Bronchial epithelial cell (primary cell): ENCODE measurements at regions not wholly inside any gene's neighbourhood (a gene's known extent, or its start where the extent isn't known, plus 50 kb on each side); places are given as distances from the start of the nearest gene placed in this dataset.
"Not testable (repeated sequence)": the region's sequence is repeated elsewhere in the genome, so short reads cannot be mapped to it uniquely, and the experiment has no call there.

Source experiments
- DNase-seq: peaks from one replicate; pipeline ENCODE4 v3.0.0-alpha.2; 2010; ENCODE audit warnings: low read depth
- FAIRE-seq: peaks from 2 replicates; lab custom pipeline; 2011; peaks lifted over from hg19 to GRCh38; lab: Jason Lieb, UNC
- H3K27me3 ChIP-seq: 2 replicates; pipeline ENCODE4 v1.5.1; 2011; ENCODE audit warnings: low read length; ENCODE audit not compliant: control insufficient read depth, insufficient read depth
- H3K36me3 ChIP-seq: 2 replicates; pipeline ENCODE4 v1.5.1; 2011; ENCODE audit warnings: low read length; ENCODE audit not compliant: control insufficient read depth, insufficient read depth
- H3K4me3 ChIP-seq: 2 replicates; pipeline ENCODE4 v1.5.1; 2011; ENCODE audit warnings: mild to moderate bottlenecking, low read depth, low read length, control low read depth
- CTCF ChIP-seq: IDR thresholded peaks from 2 replicates; pipeline ENCODE4 v1.5.1; 2011; ENCODE audit warnings: mild to moderate bottlenecking, moderate library complexity, low read length, control low read depth, inconsistent platforms; ENCODE audit not compliant: insufficient read depth, severe bottlenecking

DNA sequence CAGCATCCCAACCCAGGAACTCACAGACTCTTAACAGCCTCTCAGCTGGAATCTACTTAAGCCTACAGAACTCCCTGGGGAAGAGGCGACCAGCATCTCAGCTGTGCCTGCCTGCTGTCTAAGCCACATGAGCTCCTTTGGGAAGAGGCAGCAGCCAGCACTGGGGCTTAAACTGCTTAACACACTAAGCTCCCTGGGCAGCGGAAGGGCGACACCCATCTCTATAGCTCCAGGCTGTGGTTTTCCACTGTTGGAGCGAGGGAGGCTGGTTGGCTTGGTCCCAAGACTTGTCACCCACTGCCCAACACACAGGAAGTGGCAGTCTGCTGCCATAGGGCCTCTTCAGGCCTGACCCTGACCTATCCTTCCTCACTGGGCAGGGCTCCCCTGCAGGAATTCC is 1544.1 kb upstream of the ADGRL3 start:
- no peak for TF ChIP-seq CTCF
- no peak for DNase-seq
- Histone ChIP-seq H3K4me3 (no peak overlapping the region), H3K36me3 (no peaks in the 10 kb centered on the region), H3K27me3 (no peaks in the 10 kb centered on the region)
- no peak for FAIRE-seq

DNA sequence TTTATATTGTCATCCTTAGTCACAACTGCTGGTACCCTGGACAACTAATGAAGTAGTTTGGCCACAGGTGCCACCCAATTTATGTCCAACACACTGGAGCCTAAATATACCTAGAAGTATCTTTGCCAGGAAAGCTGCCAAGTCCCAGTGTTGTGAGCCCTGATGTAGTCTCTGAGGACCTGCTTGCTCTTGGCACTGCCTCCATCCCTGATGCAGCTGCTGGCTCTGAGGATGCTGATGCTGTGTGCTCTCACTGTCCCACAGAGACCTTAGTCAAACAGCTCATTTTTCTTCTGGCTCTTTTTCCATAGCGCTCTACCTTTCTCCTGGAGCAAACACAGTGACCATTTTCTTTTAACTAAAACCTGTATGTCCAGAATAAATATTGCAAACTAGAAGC is 1535.4 kb upstream of the ADGRL3 start:
- no peak overlapping the region for H3K4me3 ChIP-seq
- TF ChIP-seq CTCF = no peak
- FAIRE-seq (no peak), DNase-seq (no peak)
- no peaks in the 10 kb centered on the region for H3K27me3 ChIP-seq
- no peaks in the 10 kb centered on the region for H3K36me3 ChIP-seq

DNA sequence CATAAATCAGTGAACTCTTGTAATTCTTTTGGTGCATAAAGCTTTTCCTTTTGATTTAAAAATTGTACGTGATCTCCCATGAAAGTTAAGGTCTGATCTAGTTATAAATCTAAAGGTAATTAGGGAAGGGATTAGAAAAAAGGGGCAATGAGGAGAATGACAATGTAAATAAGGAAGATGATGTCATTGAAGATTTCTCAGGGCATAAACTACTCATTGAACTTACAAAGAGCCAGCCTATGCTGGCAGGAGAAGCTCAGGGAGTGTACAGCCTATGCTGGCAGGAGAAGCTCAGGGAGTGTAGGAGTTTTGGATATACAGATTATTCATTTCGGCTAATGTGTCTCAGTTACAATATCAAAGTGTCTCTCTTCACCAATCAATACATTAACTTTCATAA is 1533.5 kb upstream of the ADGRL3 start:
- H3K27me3 ChIP-seq = no peaks in the 10 kb centered on the region
- no peak overlapping the region for H3K4me3 ChIP-seq
- FAIRE-seq = no peak
- H3K36me3 ChIP-seq = no peaks in the 10 kb centered on the region
- no peak for DNase-seq
- TF ChIP-seq CTCF = no peak

GRCh38 chr4:59671037-59671436 is 1529.1 kb upstream of the ADGRL3 start:
- no peak for FAIRE-seq

DNA sequence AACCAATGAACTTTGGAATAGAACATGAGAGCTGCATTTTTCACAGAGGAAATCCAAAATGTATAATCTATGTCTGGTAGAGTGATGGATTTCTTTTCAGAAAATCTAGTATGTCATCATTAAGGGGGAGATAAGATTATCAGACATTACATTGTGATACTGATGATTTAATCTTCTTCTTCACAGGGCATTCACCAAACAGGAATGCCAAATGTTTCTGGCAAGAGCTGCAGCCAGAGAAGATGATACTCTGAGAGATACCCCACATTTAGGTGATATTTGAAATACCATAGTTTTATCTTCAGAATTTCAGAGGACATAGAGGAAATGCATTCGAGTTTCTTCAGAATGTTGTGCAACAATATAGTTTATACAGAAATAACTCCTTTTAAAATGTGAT is 1523.7 kb upstream of the ADGRL3 start:
- FAIRE-seq = no peak
- no peak for DNase-seq
- H3K27me3 ChIP-seq = no peaks in the 10 kb centered on the region
- H3K36me3 ChIP-seq = no peaks in the 10 kb centered on the region
- no peak for TF ChIP-seq CTCF
- no peak overlapping the region for H3K4me3 ChIP-seq

More at GRCh38 chr4:59671037-59671436, 1529.1 kb upstream of the ADGRL3 start:
- Histone ChIP-seq H3K36me3 (no peaks in the 10 kb centered on the region), H3K4me3 (no peak overlapping the region), H3K27me3 (no peaks in the 10 kb centered on the region)
- no peak for DNase-seq
- no peak for TF ChIP-seq CTCF

- H3K27me3 ChIP-seq, FAIRE-seq, H3K4me3 ChIP-seq, H3K36me3 ChIP-seq, DNase-seq: not testable (repeated sequence)
Observed at GRCh38 chr4:59676992-59677391, 1523.1 kb upstream of the ADGRL3 start.
